Spleen (tissue), 11 donors: ENCODE measurements at regions not wholly inside any gene's neighbourhood (a gene's known extent, or its start where the extent isn't known, plus 50 kb on each side); places are given as distances from the start of the nearest gene placed in this dataset.

Experiments used
- DNase-seq: peaks from one replicate; pipeline ENCODE4 v3.0.0-alpha.2; 2020
- H3K27ac ChIP-seq, 8 donors: fragments of 200-600 bp; sonication (generic) in 7 of 8; 1 replicate in 4 of 8; 2 replicates in 4 of 8; pipeline versions ENCODE4 v1.5.0 to v1.8.0; 2016 to 2021; ENCODE audit warnings: inconsistent platforms in 4 of 8, mild to moderate bottlenecking in 4 of 8, moderate library complexity in 1 of 8
- H3K27me3 ChIP-seq, 7 donors: fragments of 200-600 bp; sonication (generic) in 6 of 7; replicated peaks in 1 of 7; 1 replicate in 4 of 7; 2 replicates in 3 of 7; pipeline versions ENCODE4 v1.5.0 to v1.8.0; 2016 to 2021; ENCODE audit warnings: inconsistent platforms in 3 of 7, mild to moderate bottlenecking in 1 of 7
- H3K36me3 ChIP-seq, 6 donors: fragments of 200-600 bp; sonication (generic) in 5 of 6; 1 replicate in 4 of 6; 2 replicates in 2 of 6; pipeline versions ENCODE4 v1.5.0 to v1.8.0; 2016 to 2021; ENCODE audit warnings: inconsistent platforms in 2 of 6
- H3K4me1 ChIP-seq, 6 donors: fragments of 200-600 bp; sonication (generic) in 5 of 6; 1 replicate in 3 of 6; 2 replicates in 3 of 6; pipeline versions ENCODE4 v1.5.0 to v1.8.0; 2016 to 2021; ENCODE audit warnings: inconsistent platforms in 3 of 6
- H3K4me3 ChIP-seq, 8 donors: fragments of 200-600 bp; sonication (generic) in 7 of 8; 1 replicate in 4 of 8; 2 replicates in 4 of 8; pipeline versions ENCODE4 v1.5.0 to v1.8.0; 2016 to 2021; ENCODE audit warnings: inconsistent platforms in 4 of 8, mild to moderate bottlenecking in 4 of 8, moderate library complexity in 2 of 8
- H3K9me3 ChIP-seq, 8 donors: fragments of 200-600 bp; sonication (generic) in 7 of 8; 1 replicate in 4 of 8; 2 replicates in 4 of 8; pipeline versions ENCODE4 v1.5.0 to v1.8.0; 2016 to 2021; ENCODE audit warnings: inconsistent platforms in 4 of 8
- CTCF ChIP-seq, 11 experiments: fragments of 200-600 bp in 7 of 11; fragments of 450-650 bp in 4 of 11; sonication (generic) in 4 of 11; IDR thresholded peaks in 8 of 11; conservative IDR thresholded peaks in 3 of 11; 1 replicate in 7 of 11; 2 replicates in 4 of 11; pipeline versions ENCODE4 v1.4.0 to v1.8.0; 2016 to 2021; ENCODE audit warnings: antibody characterized with exemption in 11 of 11, inconsistent platforms in 4 of 11, mild to moderate bottlenecking in 1 of 11
- POLR2A ChIP-seq, 3 donors: fragments of 450-650 bp; IDR thresholded peaks; one replicate each; pipeline ENCODE4 v1.5.1; 2017; ENCODE audit warnings: antibody characterized with exemption in 3 of 3, mild to moderate bottlenecking in 1 of 3
- POLR2AphosphoS5 ChIP-seq, 3 donors: sonication (generic); formaldehyde crosslinking; IDR thresholded peaks; one replicate each; pipeline ENCODE4 v1.5.1; 2017; ENCODE audit warnings: antibody characterized with exemption in 3 of 3
- WGBS, 5 donors: extraction: QIAGEN DNeasy Blood & Tissue Kit in 3 of 5; methylation state at CpG; one replicate each; pipeline versions ENCODE4 v1.1.5 to v1.1.7; 2013 to 2018; 5-methylcytosine and 5-hydroxymethylcytosine counted together
- intact Hi-C: fragments of 100-400 bp; cut with DNase I; formaldehyde crosslinking; loops from one replicate; pipeline ENCODE4 v1.15.0; 2023; ENCODE audit warnings: low total_unique reads
- donor health status: healthy with polysubstance abuse.
- donor health status: DM: no; HTN: no; CAD: no; lungs with moderate emphysema.
- donor health status: DM: no; HTN: no; CAD: no.
- donor health status: Bipolar disorder and iron deficiency.
- donor health status: healthy.
- donor health status: DM: no; HTN: no; CAD: no.
- donor health status: DM: yes; HTN: yes; CAD: no.

DNA sequence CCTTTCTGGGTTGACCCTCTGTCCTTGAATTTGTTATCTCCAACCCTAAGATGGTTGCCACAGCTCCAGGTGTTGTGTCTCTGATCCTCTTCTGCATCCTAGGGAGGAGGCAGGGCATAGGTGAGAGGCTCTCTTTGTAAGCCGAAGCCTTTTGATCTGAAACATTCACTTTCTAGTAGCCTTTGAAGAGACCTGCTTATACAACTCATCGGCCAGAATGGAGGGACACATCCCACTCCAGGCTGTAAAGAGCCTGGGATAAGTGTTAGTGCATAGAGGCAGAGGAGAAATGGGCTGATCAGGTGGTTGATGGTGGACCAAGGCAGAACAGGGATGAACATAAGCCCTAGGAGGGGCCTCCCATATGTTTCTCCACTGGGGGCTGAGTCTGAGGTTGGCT is 137.1 kb upstream of the KCNG1 start:
- TF ChIP-seq POLR2AphosphoS5 (IDR thresholded peaks at IDR 0.05) (no peak), POLR2A (IDR thresholded peaks at IDR 0.05) (no peak), CTCF (IDR thresholded peaks at IDR 0.05 in 8 of 11, conservative IDR thresholded peaks at IDR 0.05 in 3 of 11) (no peak)
- intact Hi-C loops, result no loop called here
- no peak overlapping the region for H3K4me3 ChIP-seq

GRCh38 chr20:51159303-51159702 is 136.4 kb upstream of the KCNG1 start:
- Histone ChIP-seq H3K27me3 (peaks cover 0 to 86% (median 6%) of the 10 kb centered on the region in 7 donors), H3K36me3 (no peaks in the 10 kb centered on the region), H3K27ac (no peak overlapping the region), H3K4me3 (no peak overlapping the region), H3K9me3 (no peaks in the 10 kb centered on the region), H3K4me1 (no peaks in the 10 kb centered on the region)
- DNase-seq, result no peak
- no peak for TF ChIP-seq POLR2AphosphoS5 (IDR thresholded peaks at IDR 0.05)
- TF ChIP-seq CTCF (IDR thresholded peaks at IDR 0.05 in 8 of 11, conservative IDR thresholded peaks at IDR 0.05 in 3 of 11), result no peak
- TF ChIP-seq POLR2A (IDR thresholded peaks at IDR 0.05), result no peak
- 70 to 80% (median 76%) methylated on average over 8 of the region's 8 CpGs for WGBS, 5 donors
- intact Hi-C loops, result no loop called here

More for the DNA sequence above, 137.1 kb upstream of the KCNG1 start:
- no peak for DNase-seq
- 53 to 75% (median 57%) methylated on average over 2 of the region's 2 CpGs for WGBS, 5 donors
- no peak overlapping the region for H3K27ac ChIP-seq
- H3K9me3 ChIP-seq, result no peaks in the 10 kb centered on the region
- H3K36me3 ChIP-seq, result no peaks in the 10 kb centered on the region
- no peaks in the 10 kb centered on the region for H3K4me1 ChIP-seq
- H3K27me3 ChIP-seq, result peaks cover 0 to 80% (median 6%) of the 10 kb centered on the region in 7 donors

DNA sequence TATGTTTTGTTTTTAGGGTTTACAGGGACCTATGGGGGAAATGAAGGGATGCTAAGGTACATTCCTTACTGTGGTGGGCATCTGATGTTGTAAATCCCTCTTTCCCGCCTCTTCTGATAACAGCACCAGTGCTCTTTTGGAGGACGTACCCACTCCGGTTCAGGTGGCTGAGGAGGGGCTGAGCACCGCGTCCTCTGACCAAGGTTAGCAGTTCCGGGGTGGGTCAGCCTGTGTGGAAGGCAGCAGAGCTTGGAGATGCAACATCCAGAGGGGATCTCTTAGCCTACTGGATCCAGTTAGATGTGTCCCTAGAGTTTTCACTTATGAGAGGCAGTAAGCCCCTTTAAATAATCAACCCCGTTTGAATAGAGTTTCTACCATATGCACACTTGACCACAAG is 135.3 kb upstream of the KCNG1 start:
- intact Hi-C loops, result no loop called here

More for the DNA sequence above, 135.3 kb upstream of the KCNG1 start:
- WGBS, 5 donors, result 75 to 86% (median 84%) methylated on average over 7 of the region's 7 CpGs
- Histone ChIP-seq H3K27me3 (peaks cover 0 to 97% (median 6%) of the 10 kb centered on the region in 7 donors), H3K36me3 (no peaks in the 10 kb centered on the region), H3K4me3 (no peak overlapping the region), H3K4me1 (no peaks in the 10 kb centered on the region), H3K27ac (no peak overlapping the region), H3K9me3 (no peaks in the 10 kb centered on the region)
- TF ChIP-seq POLR2A (IDR thresholded peaks at IDR 0.05), result no peak
- TF ChIP-seq CTCF (IDR thresholded peaks at IDR 0.05 in 8 of 11, conservative IDR thresholded peaks at IDR 0.05 in 3 of 11), result no peak
- no peak for TF ChIP-seq POLR2AphosphoS5 (IDR thresholded peaks at IDR 0.05)
- no peak for DNase-seq
